Gastrocnemius medialis (tissue), 4 donors: ENCODE measurements at regions not wholly inside any gene's neighbourhood (a gene's known extent, or its start where the extent isn't known, plus 50 kb on each side); places are given as distances from the start of the nearest gene placed in this dataset.

ENCODE experiments used
- ATAC-seq, 2 donors: fragments of 150-250 bp; one replicate each; pipeline ENCODE4 v1.9.1; 2016
- DNase-seq, 2 donors: peaks; one replicate each; pipeline ENCODE4 v3.0.0-alpha.2; 2019
- H3K27ac ChIP-seq, 4 donors: fragments of 200-600 bp; sonication (generic); 1 replicate in 1 of 4; 2 replicates in 3 of 4; pipeline ENCODE4 v1.5.1; 2016 to 2018; ENCODE audit warnings: mild to moderate bottlenecking in 2 of 4, moderate library complexity in 1 of 4
- H3K27me3 ChIP-seq, 3 donors: fragments of 200-600 bp; sonication (generic) in 2 of 3; 1 replicate in 1 of 3; 2 replicates in 2 of 3; pipeline versions ENCODE4 v1.5.1 to v1.6.0; 2016 to 2019; ENCODE audit warnings: mild to moderate bottlenecking in 1 of 3, moderate library complexity in 1 of 3
- H3K36me3 ChIP-seq, 2 donors: fragments of 200-600 bp; sonication (generic) in 1 of 2; one replicate each; pipeline ENCODE4 v1.5.1; 2017 to 2018
- H3K4me1 ChIP-seq, 2 donors: fragments of 200-600 bp; sonication (generic) in 1 of 2; one replicate each; pipeline ENCODE4 v1.5.1; 2016 to 2017; ENCODE audit warnings: mild to moderate bottlenecking in 2 of 2
- H3K4me3 ChIP-seq, 4 donors: fragments of 200-600 bp; sonication (generic) in 3 of 4; 1 replicate in 1 of 4; 2 replicates in 3 of 4; pipeline ENCODE4 v1.5.1; 2016 to 2019; ENCODE audit warnings: mild to moderate bottlenecking in 2 of 4
- H3K9me3 ChIP-seq, 3 donors: fragments of 200-600 bp; sonication (generic) in 2 of 3; 1 replicate in 1 of 3; 2 replicates in 2 of 3; pipeline ENCODE4 v1.5.1; 2016 to 2019
- CTCF ChIP-seq, 5 experiments: fragments of 450-650 bp in 3 of 5; fragments of 200-600 bp in 2 of 5; sonication (generic) in 2 of 5; IDR thresholded peaks in 4 of 5; conservative IDR thresholded peaks in 1 of 5; 1 replicate in 4 of 5; 2 replicates in 1 of 5; pipeline ENCODE4 v1.5.1; 2016 to 2019; ENCODE audit warnings: antibody characterized with exemption in 5 of 5, mild to moderate bottlenecking in 3 of 5, moderate library complexity in 3 of 5
- POLR2A ChIP-seq, 2 donors: fragments of 450-650 bp; IDR thresholded peaks; one replicate each; pipeline ENCODE4 v1.6.1; 2017; ENCODE audit warnings: antibody characterized with exemption in 2 of 2, mild to moderate bottlenecking in 2 of 2, moderate library complexity in 2 of 2
- in situ Hi-C, 4 donors: fragments of 200-750 bp; cut with MboI; loops; one replicate each; pipeline versions ENCODE4 v1.15.0 to v1.8.0; 2017; ENCODE audit warnings: low sequenced_read_pairs in 4 of 4
- intact Hi-C: fragments of 100-400 bp; cut with DNase I; formaldehyde crosslinking; loops from one replicate; pipeline ENCODE4 v1.15.1; 2023; ENCODE audit warnings: low total_unique reads

- intact Hi-C loops (no loop called here), in situ Hi-C loops (no loop called here)
- Histone ChIP-seq H3K9me3 (no peaks in the 10 kb centered on the region), H3K27ac (no peak overlapping the region), H3K27me3 (no peaks in the 10 kb centered on the region), H3K4me3 (no peak overlapping the region), H3K4me1 (peaks cover 0 to 3% of the 10 kb centered on the region in 2 donors), H3K36me3 (no peaks in the 10 kb centered on the region)
- no peak for DNase-seq
- no peak for ATAC-seq
- TF ChIP-seq CTCF (IDR thresholded peaks at IDR 0.05 in 4 of 5, conservative IDR thresholded peaks at IDR 0.05 in 1 of 5) (no peak), POLR2A (IDR thresholded peaks at IDR 0.05) (no peak)
These were observed 503.0 kb downstream of the EFNB2 start for GRCh38 chr13:106032441-106032840.

DNA sequence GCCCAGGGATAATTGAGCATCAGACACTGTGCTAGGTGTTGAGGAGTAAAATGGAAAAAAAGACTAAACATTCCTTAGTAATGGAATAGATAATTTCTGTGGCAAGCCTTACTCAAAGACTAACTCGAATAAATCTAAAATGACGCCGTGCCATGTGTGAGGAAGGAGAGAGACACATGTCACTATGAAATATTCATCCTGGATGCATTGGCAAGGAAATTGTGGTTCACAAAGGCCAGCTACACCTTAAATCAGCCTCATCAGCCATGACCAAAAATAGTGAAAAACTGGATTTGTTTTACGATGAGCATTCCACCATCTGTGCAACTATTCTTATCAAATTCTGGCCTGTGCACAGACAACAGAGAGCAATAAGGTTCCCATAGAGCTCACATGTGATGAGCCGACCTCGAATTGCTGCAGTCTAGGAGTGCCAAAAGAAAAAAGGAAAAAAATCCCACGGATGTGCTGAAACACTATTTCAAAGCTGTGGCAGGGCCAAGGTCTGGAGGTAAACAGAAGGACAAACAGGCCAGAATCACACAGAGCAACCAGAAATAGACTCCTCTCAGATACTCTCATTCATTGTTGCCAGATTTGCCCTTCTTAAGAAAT, 505.7 kb downstream of the EFNB2 start:
- H3K4me1 ChIP-seq: peaks cover 0 to 2% of the 10 kb centered on the region in 2 donors
- no peak overlapping the region for H3K4me3 ChIP-seq
- H3K9me3 ChIP-seq: no peaks in the 10 kb centered on the region
- no peak for DNase-seq
- intact Hi-C loops: no loop called here
- TF ChIP-seq POLR2A (IDR thresholded peaks at IDR 0.05): no peak
- no peak for TF ChIP-seq CTCF (IDR thresholded peaks at IDR 0.05 in 4 of 5, conservative IDR thresholded peaks at IDR 0.05 in 1 of 5)
- in situ Hi-C loops: no loop called here
- no peaks in the 10 kb centered on the region for H3K36me3 ChIP-seq
- H3K27me3 ChIP-seq: no peaks in the 10 kb centered on the region
- no peak for ATAC-seq
- H3K27ac ChIP-seq: no peak overlapping the region

DNA sequence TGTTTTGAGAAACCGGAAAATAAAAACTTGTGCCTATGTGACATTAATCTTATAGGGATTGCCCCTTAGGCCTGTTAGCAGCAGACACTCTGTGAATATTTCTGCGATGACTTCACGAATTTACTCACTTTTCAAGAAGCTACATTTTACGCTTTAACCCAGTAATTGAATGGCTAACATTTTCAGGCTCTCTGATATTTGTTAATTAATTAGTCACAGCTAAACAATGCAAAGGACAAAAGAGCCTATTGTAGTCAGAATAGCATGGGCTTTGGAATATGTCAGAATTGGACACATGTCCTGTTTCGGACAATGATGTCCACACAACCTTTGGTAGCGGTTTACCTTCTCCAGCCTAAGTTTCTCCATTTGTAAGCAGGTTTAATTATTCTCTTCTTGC, 506.6 kb downstream of the EFNB2 start:
- DNase-seq: no peak
- no peak overlapping the region for H3K4me3 ChIP-seq
- no peaks in the 10 kb centered on the region for H3K4me1 ChIP-seq
- no peaks in the 10 kb centered on the region for H3K9me3 ChIP-seq
- no peak overlapping the region for H3K27ac ChIP-seq
- H3K36me3 ChIP-seq: no peaks in the 10 kb centered on the region
- in situ Hi-C loops (no loop called here), intact Hi-C loops (no loop called here)
- no peaks in the 10 kb centered on the region for H3K27me3 ChIP-seq
- ATAC-seq: no peak
- TF ChIP-seq POLR2A (IDR thresholded peaks at IDR 0.05) (no peak), CTCF (IDR thresholded peaks at IDR 0.05 in 4 of 5, conservative IDR thresholded peaks at IDR 0.05 in 1 of 5) (no peak)

- Histone ChIP-seq H3K4me1 (no peaks in the 10 kb centered on the region), H3K27me3 (no peaks in the 10 kb centered on the region), H3K27ac (no peak overlapping the region), H3K9me3 (no peaks in the 10 kb centered on the region), H3K36me3 (no peaks in the 10 kb centered on the region), H3K4me3 (no peak overlapping the region)
- DNase-seq (no peak), ATAC-seq (no peak)
- intact Hi-C loops: no loop called here
- TF ChIP-seq POLR2A (IDR thresholded peaks at IDR 0.05) (no peak), CTCF (IDR thresholded peaks at IDR 0.05 in 4 of 5, conservative IDR thresholded peaks at IDR 0.05 in 1 of 5) (no peak)
- in situ Hi-C loops: no loop called here
These were observed 523.9 kb downstream of the EFNB2 start for GRCh38 chr13:106011600-106011999.

- intact Hi-C loops: no loop called here
- Histone ChIP-seq H3K4me3 (no peak overlapping the region), H3K9me3 (no peaks in the 10 kb centered on the region), H3K27ac (no peak overlapping the region), H3K4me1 (no peaks in the 10 kb centered on the region), H3K36me3 (no peaks in the 10 kb centered on the region), H3K27me3 (no peaks in the 10 kb centered on the region)
- in situ Hi-C loops: no loop called here
- TF ChIP-seq CTCF (IDR thresholded peaks at IDR 0.05 in 4 of 5, conservative IDR thresholded peaks at IDR 0.05 in 1 of 5): no peak
- no peak for TF ChIP-seq POLR2A (IDR thresholded peaks at IDR 0.05)
- DNase-seq: no peak
- no peak for ATAC-seq
These were observed 524.6 kb downstream of the EFNB2 start for GRCh38 chr13:106010836-106011235.
